ENCODE measurements at regions not wholly inside any gene's neighbourhood (a gene's known extent, or its start where the extent isn't known, plus 50 kb on each side); places are given as distances from the start of the nearest gene placed in this dataset.
"Not testable (repeated sequence)": the region's sequence is repeated elsewhere in the genome, so short reads cannot be mapped to it uniquely, and the experiment has no call there.

GRCh38 chr13:37294472-37294871 is 189.0 kb upstream of the CSNK1A1L start:
- DNase-seq (ENCODE audit: low read depth), result no peak

- no peak for DNase-seq (ENCODE audit: low read depth)
These were observed 187.8 kb upstream of the CSNK1A1L start for GRCh38 chr13:37293295-37293694.

GRCh38 chr13:37290716-37291505 is 185.4 kb upstream of the CSNK1A1L start:
- no peak for DNase-seq (ENCODE audit: low read depth)

- no peak for DNase-seq (ENCODE audit: low read depth)
These were observed 183.9 kb upstream of the CSNK1A1L start for GRCh38 chr13:37289212-37289935.

GRCh38 chr13:37288057-37288720 is 182.7 kb upstream of the CSNK1A1L start:
- no peak for DNase-seq (ENCODE audit: low read depth)

- DNase-seq (ENCODE audit: low read depth), result not testable (repeated sequence)
These were observed 174.8 kb upstream of the CSNK1A1L start for GRCh38 chr13:37280231-37280630.

- peak; percentile 13 for DNase-seq (ENCODE audit: low read depth)
These were observed 172.1 kb upstream of the CSNK1A1L start for GRCh38 chr13:37277435-37278144.

- DNase-seq (ENCODE audit: low read depth), result no peak
These were observed 171.5 kb upstream of the CSNK1A1L start for GRCh38 chr13:37277007-37277406.

GRCh38 chr13:37274569-37275497 is 169.4 kb upstream of the CSNK1A1L start:
- DNase-seq (ENCODE audit: low read depth), result no peak

- DNase-seq (ENCODE audit: low read depth), result no peak
These were observed 168.4 kb upstream of the CSNK1A1L start for GRCh38 chr13:37273836-37274235.

- no peak for DNase-seq (ENCODE audit: low read depth)
These were observed 164.9 kb upstream of the CSNK1A1L start for GRCh38 chr13:37270226-37271001.

- no peak for DNase-seq (ENCODE audit: low read depth)
These were observed 158.4 kb upstream of the CSNK1A1L start for GRCh38 chr13:37263871-37264270.

GRCh38 chr13:37257706-37258105 is 152.2 kb upstream of the CSNK1A1L start:
- DNase-seq (ENCODE audit: low read depth), result no peak

GRCh38 chr13:37257051-37257450 is 151.6 kb upstream of the CSNK1A1L start:
- DNase-seq (ENCODE audit: low read depth), result no peak

- no peak for DNase-seq (ENCODE audit: low read depth)
These were observed 136.3 kb upstream of the CSNK1A1L start for GRCh38 chr13:37241786-37242185.

- no peak for DNase-seq (ENCODE audit: low read depth)
These were observed 124.9 kb upstream of the CSNK1A1L start for GRCh38 chr13:37230346-37230745.

GRCh38 chr13:37229931-37230330 is 124.5 kb upstream of the CSNK1A1L start:
- DNase-seq (ENCODE audit: low read depth), result no peak

- peak; percentile 84 for DNase-seq (ENCODE audit: low read depth)
These were observed 121.5 kb upstream of the CSNK1A1L start for GRCh38 chr13:37226971-37227370.

GRCh38 chr13:37225414-37226070 is 120.1 kb upstream of the CSNK1A1L start:
- DNase-seq (ENCODE audit: low read depth), result peak; percentile 10

- no peak for DNase-seq (ENCODE audit: low read depth)
These were observed 110.9 kb upstream of the CSNK1A1L start for GRCh38 chr13:37216331-37216730.
